WTC11 (cell line): ENCODE measurements at regions not wholly inside any gene's neighbourhood (a gene's known extent, or its start where the extent isn't known, plus 50 kb on each side); places are given as distances from the start of the nearest gene placed in this dataset.

Experiments
- ATAC-seq: fragments of 200-7000 bp; cut with Tn5 transposase; 2 replicates; pipeline ENCODE4 v1.10.0; 2021; ENCODE audit warnings: mild to moderate bottlenecking, moderate library complexity
- CTCF ChIA-PET: fragments of 300-600 bp; sonication (Branson Sonifier 250); formaldehyde crosslinking; loops from one replicate; lab custom pipeline; 2021; ENCODE audit warnings: antibody characterized with exemption; lab: Charles Lee
- POLR2A ChIA-PET: fragments of 350-600 bp; sonication (Branson Sonifier 250); formaldehyde crosslinking; loops from one replicate; lab custom pipeline; 2021; ENCODE audit warnings: antibody characterized with exemption; lab: Charles Lee
- DNase-seq: peaks from one replicate; pipeline ENCODE4 v3.0.0; 2021; ENCODE audit warnings: low spot score
- H3K27ac Mint-ChIP-seq: 2 replicates; pipeline ENCODE4 v1.8.0; 2021; ENCODE audit warnings: mixed read lengths
- H3K27me3 Mint-ChIP-seq: 2 replicates; pipeline ENCODE4 v1.8.0; 2021; ENCODE audit warnings: low read depth, mild to moderate bottlenecking, moderate library complexity, mixed read lengths
- H3K36me3 Mint-ChIP-seq: 2 replicates; pipeline ENCODE4 v1.8.0; 2021; ENCODE audit warnings: mixed read lengths
- H3K4me1 Mint-ChIP-seq: 2 replicates; pipeline ENCODE4 v1.8.0; 2022; ENCODE audit warnings: mixed read lengths
- H3K4me3 Mint-ChIP-seq: 2 replicates; pipeline ENCODE4 v1.8.0; 2021; ENCODE audit warnings: mild to moderate bottlenecking, moderate library complexity, mixed read lengths
- H3K9me3 Mint-ChIP-seq: 2 replicates; pipeline ENCODE4 v1.8.0; 2021; ENCODE audit warnings: mixed read lengths
- ARID4B ChIP-seq: sonication (generic); formaldehyde crosslinking; IDR thresholded peaks from 2 replicates; pipeline ENCODE4 v1.8.0; 2023; ENCODE audit warnings: missing genetic modification reagents, mild to moderate bottlenecking, borderline replicate concordance
- CDX4 ChIP-seq: fragments of 250-450 bp; sonication (Bioruptor Pico); IDR thresholded peaks from 2 replicates; pipeline ENCODE4 v1.9.0; 2021; ENCODE audit warnings: moderate library complexity, mild to moderate bottlenecking, inconsistent platforms, borderline replicate concordance
- ESRRA ChIP-seq: sonication (generic); formaldehyde crosslinking; IDR thresholded peaks from 2 replicates; pipeline ENCODE4 v1.8.1; 2022; ENCODE audit warnings: mild to moderate bottlenecking, missing genetic modification reagents, borderline replicate concordance
- MXD4 ChIP-seq: fragments of 250-450 bp; sonication (Bioruptor Pico); IDR thresholded peaks from 2 replicates; pipeline ENCODE4 v1.8.0; 2021; ENCODE audit warnings: mild to moderate bottlenecking, moderate library complexity, borderline replicate concordance
- NFE2L1 ChIP-seq: sonication (generic); formaldehyde crosslinking; IDR thresholded peaks from 2 replicates; pipeline ENCODE4 v1.8.1; 2023; ENCODE audit warnings: missing genetic modification reagents
- RELA ChIP-seq: sonication (generic); formaldehyde crosslinking; IDR thresholded peaks from 2 replicates; pipeline ENCODE4 v1.8.1; 2022; ENCODE audit warnings: missing genetic modification reagents, mild to moderate bottlenecking, borderline replicate concordance
- SOX15 ChIP-seq: fragments of 250-450 bp; sonication (Bioruptor Pico); IDR thresholded peaks from 2 replicates; pipeline ENCODE4 v1.9.0; 2021; ENCODE audit warnings: mild to moderate bottlenecking
- TEAD4 ChIP-seq: sonication (generic); formaldehyde crosslinking; IDR thresholded peaks from 2 replicates; pipeline ENCODE4 v1.8.0; 2022; ENCODE audit warnings: mild to moderate bottlenecking, missing genetic modification reagents
- ZNF423 ChIP-seq: fragments of 250-450 bp; sonication (Bioruptor Pico); IDR thresholded peaks from 2 replicates; pipeline ENCODE4 v2.1.2; 2022; ENCODE audit warnings: mild to moderate bottlenecking, moderate library complexity
- ZNF671 ChIP-seq: fragments of 250-450 bp; sonication (Bioruptor Pico); IDR thresholded peaks from 2 replicates; pipeline ENCODE4 v1.8.0; 2021; ENCODE audit warnings: mild to moderate bottlenecking
- TF ChIP-seq, protein P1 (sequence below): sonication (generic); formaldehyde crosslinking; IDR thresholded peaks from 2 replicates; pipeline ENCODE4 v1.8.1; 2023; ENCODE audit warnings: mild to moderate bottlenecking, missing genetic modification reagents, moderate library complexity
- TF ChIP-seq, protein P2 (sequence below): sonication (generic); formaldehyde crosslinking; IDR thresholded peaks from 2 replicates; pipeline ENCODE4 v1.8.1; 2022; ENCODE audit warnings: missing genetic modification reagents, borderline replicate concordance
- TF ChIP-seq, protein P3 (sequence below): sonication (generic); formaldehyde crosslinking; IDR thresholded peaks from 2 replicates; pipeline ENCODE4 v1.8.1; 2023; ENCODE audit warnings: mild to moderate bottlenecking, missing genetic modification reagents, borderline replicate concordance
- TF ChIP-seq, protein P4 (sequence below): sonication (generic); formaldehyde crosslinking; IDR thresholded peaks from 2 replicates; pipeline ENCODE4 v1.8.1; 2023; ENCODE audit warnings: mild to moderate bottlenecking, moderate library complexity, missing genetic modification reagents

DNA sequence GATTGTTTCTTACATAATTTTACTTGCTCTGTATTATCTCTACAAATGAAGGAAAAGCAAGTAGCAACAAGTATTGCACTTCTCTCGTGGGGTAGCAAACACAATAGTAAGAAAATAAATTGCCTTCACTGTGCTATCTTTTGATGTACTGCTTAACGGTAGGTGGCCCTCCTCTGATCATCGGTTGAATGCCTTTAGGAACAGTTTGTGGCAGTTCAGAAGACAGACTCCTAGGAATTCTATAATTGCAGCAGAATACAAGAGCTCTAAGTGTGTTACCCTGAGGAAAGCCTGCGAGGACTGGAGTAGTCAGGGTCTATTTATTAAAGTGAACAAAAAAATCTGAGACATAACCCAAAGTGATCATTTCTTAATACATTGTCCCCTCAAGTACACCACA, 1135.9 kb downstream of the KCNT2 start:
- Mint-ChIP-seq H3K4me3 (no peak overlapping the region), H3K27ac (no peak overlapping the region), H3K36me3 (peaks cover 7% of the 10 kb centered on the region), H3K4me1 (0 out of 2 replicates have a peak, but pooled peaks cover 2% of the 10 kb centered on the region), H3K9me3 (peaks cover 13% of the 10 kb centered on the region), H3K27me3 (no peaks in the 10 kb centered on the region)
- TF ChIP-seq TEAD4 (CRISPR knock-in tag) (no peak), MXD4 (CRISPR knock-in tag) (no peak), NFE2L1 (CRISPR knock-in tag) (no peak), ESRRA (no peak), RELA (CRISPR knock-in tag) (no peak), ARID4B (no peak), SOX15 (CRISPR knock-in tag) (no peak), ZNF423 (CRISPR knock-in tag) (no peak), CDX4 (no peak)
- TF ChIP-seq, protein P1, sequence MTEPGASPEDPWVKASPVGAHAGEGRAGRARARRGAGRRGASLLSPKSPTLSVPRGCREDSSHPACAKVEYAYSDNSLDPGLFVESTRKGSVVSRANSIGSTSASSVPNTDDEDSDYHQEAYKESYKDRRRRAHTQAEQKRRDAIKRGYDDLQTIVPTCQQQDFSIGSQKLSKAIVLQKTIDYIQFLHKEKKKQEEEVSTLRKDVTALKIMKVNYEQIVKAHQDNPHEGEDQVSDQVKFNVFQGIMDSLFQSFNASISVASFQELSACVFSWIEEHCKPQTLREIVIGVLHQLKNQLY (CRISPR knock-in tag): no peak
- TF ChIP-seq, protein P2, sequence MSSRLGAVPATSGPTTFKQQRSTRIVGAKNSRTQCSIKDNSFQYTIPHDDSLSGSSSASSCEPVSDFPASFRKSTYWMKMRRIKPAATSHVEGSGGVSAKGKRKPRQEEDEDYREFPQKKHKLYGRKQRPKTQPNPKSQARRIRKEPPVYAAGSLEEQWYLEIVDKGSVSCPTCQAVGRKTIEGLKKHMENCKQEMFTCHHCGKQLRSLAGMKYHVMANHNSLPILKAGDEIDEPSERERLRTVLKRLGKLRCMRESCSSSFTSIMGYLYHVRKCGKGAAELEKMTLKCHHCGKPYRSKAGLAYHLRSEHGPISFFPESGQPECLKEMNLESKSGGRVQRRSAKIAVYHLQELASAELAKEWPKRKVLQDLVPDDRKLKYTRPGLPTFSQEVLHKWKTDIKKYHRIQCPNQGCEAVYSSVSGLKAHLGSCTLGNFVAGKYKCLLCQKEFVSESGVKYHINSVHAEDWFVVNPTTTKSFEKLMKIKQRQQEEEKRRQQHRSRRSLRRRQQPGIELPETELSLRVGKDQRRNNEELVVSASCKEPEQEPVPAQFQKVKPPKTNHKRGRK: no peak
- CTCF ChIA-PET: no interaction called here
- no peak for DNase-seq
- POLR2A ChIA-PET: no interaction called here
- ATAC-seq: no peak

GRCh38 chr1:195466639-195467038, 1141.6 kb downstream of the KCNT2 start:
- ATAC-seq (no peak), DNase-seq (no peak)
- Mint-ChIP-seq H3K9me3 (peaks cover 15% of the 10 kb centered on the region), H3K27ac (no peak overlapping the region), H3K4me3 (no peak overlapping the region), H3K27me3 (no peaks in the 10 kb centered on the region), H3K4me1 (no peaks in the 10 kb centered on the region), H3K36me3 (peaks cover 3% of the 10 kb centered on the region; the same call in 1 of the 2 replicates)
- POLR2A ChIA-PET: no interaction called here
- TF ChIP-seq, protein P3, sequence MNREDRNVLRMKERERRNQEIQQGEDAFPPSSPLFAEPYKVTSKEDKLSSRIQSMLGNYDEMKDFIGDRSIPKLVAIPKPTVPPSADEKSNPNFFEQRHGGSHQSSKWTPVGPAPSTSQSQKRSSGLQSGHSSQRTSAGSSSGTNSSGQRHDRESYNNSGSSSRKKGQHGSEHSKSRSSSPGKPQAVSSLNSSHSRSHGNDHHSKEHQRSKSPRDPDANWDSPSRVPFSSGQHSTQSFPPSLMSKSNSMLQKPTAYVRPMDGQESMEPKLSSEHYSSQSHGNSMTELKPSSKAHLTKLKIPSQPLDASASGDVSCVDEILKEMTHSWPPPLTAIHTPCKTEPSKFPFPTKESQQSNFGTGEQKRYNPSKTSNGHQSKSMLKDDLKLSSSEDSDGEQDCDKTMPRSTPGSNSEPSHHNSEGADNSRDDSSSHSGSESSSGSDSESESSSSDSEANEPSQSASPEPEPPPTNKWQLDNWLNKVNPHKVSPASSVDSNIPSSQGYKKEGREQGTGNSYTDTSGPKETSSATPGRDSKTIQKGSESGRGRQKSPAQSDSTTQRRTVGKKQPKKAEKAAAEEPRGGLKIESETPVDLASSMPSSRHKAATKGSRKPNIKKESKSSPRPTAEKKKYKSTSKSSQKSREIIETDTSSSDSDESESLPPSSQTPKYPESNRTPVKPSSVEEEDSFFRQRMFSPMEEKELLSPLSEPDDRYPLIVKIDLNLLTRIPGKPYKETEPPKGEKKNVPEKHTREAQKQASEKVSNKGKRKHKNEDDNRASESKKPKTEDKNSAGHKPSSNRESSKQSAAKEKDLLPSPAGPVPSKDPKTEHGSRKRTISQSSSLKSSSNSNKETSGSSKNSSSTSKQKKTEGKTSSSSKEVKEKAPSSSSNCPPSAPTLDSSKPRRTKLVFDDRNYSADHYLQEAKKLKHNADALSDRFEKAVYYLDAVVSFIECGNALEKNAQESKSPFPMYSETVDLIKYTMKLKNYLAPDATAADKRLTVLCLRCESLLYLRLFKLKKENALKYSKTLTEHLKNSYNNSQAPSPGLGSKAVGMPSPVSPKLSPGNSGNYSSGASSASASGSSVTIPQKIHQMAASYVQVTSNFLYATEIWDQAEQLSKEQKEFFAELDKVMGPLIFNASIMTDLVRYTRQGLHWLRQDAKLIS: no peak
- TF ChIP-seq, protein P4, sequence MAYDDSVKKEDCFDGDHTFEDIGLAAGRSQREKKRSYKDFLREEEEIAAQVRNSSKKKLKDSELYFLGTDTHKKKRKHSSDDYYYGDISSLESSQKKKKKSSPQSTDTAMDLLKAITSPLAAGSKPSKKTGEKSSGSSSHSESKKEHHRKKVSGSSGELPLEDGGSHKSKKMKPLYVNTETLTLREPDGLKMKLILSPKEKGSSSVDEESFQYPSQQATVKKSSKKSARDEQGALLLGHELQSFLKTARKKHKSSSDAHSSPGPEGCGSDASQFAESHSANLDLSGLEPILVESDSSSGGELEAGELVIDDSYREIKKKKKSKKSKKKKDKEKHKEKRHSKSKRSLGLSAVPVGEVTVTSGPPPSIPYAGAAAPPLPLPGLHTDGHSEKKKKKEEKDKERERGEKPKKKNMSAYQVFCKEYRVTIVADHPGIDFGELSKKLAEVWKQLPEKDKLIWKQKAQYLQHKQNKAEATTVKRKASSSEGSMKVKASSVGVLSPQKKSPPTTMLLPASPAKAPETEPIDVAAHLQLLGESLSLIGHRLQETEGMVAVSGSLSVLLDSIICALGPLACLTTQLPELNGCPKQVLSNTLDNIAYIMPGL: no peak
- TF ChIP-seq ZNF671 (CRISPR knock-in tag) (no peak), CDX4 (no peak)
- CTCF ChIA-PET: no interaction called here
